HCT116 (cell line): ENCODE measurements at regions not wholly inside any gene's neighbourhood (a gene's known extent, or its start where the extent isn't known, plus 50 kb on each side); places are given as distances from the start of the nearest gene placed in this dataset.

Experiments
- CBX3 ChIP-seq: IDR thresholded peaks from 2 replicates; pipeline ENCODE4 v1.6.1; 2012; ENCODE audit warnings: low read depth
- EZH2 ChIP-seq: fragments of 200-600 bp; sonication (generic); IDR thresholded peaks from 2 replicates; pipeline ENCODE4 v1.6.1; 2017; ENCODE audit warnings: antibody characterized with exemption, mixed run types
- POLR2A ChIP-seq: IDR thresholded peaks from 2 replicates; pipeline ENCODE4 v1.7.0; 2011; ENCODE audit warnings: borderline replicate concordance; ENCODE audit not compliant: insufficient read depth, insufficient read length; ENCODE audit errors: extremely low read depth
- SIN3A ChIP-seq: IDR thresholded peaks from 2 replicates; pipeline ENCODE4 v1.6.1; 2012; ENCODE audit warnings: low read depth
- TF ChIP-seq, protein P1 (sequence below), 3 experiments: fragments of 200-600 bp in 1 of 3; sonication (generic) in 1 of 3; IDR thresholded peaks in 2 of 3; conservative IDR thresholded peaks in 1 of 3; 2 replicates each; pipeline ENCODE4 v1.5.1; 2012 to 2017; ENCODE audit warnings: low read depth in 2 of 3, low read length in 2 of 3, antibody characterized with exemption in 1 of 3, borderline replicate concordance in 1 of 3, control low read depth in 1 of 3, mild to moderate bottlenecking in 1 of 3, mixed read lengths in 1 of 3, mixed run types in 1 of 3, moderate library complexity in 1 of 3; ENCODE audit not compliant: insufficient read depth in 1 of 3

DNA sequence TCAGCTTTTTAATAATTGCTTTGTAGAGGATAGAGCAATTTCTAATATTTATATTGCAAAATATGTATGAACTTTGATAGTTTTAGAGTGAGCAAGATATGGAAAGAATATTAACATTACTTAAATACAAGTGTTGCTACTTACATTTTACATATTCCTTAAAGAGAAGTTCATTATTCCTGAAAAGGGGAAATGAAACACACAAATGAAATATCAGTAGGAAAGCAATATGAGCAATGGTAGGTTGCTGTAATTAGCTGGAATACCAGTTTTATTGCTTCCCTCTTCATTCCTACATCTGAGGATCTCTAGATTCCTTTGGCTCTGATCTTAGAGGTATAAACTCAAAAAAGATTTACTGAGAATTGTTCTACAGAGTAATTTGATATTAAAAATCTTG, 414.1 kb downstream of the FAM170A start:
- TF ChIP-seq EZH2 (no peak), SIN3A (no peak), CBX3 (no peak), POLR2A (no peak)
- TF ChIP-seq, protein P1, sequence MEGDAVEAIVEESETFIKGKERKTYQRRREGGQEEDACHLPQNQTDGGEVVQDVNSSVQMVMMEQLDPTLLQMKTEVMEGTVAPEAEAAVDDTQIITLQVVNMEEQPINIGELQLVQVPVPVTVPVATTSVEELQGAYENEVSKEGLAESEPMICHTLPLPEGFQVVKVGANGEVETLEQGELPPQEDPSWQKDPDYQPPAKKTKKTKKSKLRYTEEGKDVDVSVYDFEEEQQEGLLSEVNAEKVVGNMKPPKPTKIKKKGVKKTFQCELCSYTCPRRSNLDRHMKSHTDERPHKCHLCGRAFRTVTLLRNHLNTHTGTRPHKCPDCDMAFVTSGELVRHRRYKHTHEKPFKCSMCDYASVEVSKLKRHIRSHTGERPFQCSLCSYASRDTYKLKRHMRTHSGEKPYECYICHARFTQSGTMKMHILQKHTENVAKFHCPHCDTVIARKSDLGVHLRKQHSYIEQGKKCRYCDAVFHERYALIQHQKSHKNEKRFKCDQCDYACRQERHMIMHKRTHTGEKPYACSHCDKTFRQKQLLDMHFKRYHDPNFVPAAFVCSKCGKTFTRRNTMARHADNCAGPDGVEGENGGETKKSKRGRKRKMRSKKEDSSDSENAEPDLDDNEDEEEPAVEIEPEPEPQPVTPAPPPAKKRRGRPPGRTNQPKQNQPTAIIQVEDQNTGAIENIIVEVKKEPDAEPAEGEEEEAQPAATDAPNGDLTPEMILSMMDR (IDR thresholded peaks at IDR 0.05 in 2 of 3, conservative IDR thresholded peaks at IDR 0.05 in 1 of 3; ENCODE audit: borderline replicate concordance in 1 of 3, insufficient read depth in 1 of 3, low read depth in 2 of 3, low read length in 2 of 3): no peak
